Fibroblast of lung (primary cell): ENCODE measurements at regions not wholly inside any gene's neighbourhood (a gene's known extent, or its start where the extent isn't known, plus 50 kb on each side); places are given as distances from the start of the nearest gene placed in this dataset.

Experiments used
- EZH2 ChIP-seq: IDR thresholded peaks from 2 replicates; pipeline ENCODE4 v1.5.1; 2012; ENCODE audit warnings: low read length, control low read depth, mild to moderate bottlenecking; ENCODE audit errors: missing control alignments
- TF ChIP-seq, protein P1 (sequence below), 2 donors: IDR thresholded peaks in 1 of 2; conservative IDR thresholded peaks in 1 of 2; 1 replicate in 1 of 2; 2 replicates in 1 of 2; pipeline ENCODE4 v1.5.1; 2011 to 2012; ENCODE audit warnings: low read length in 2 of 2, control low read depth in 1 of 2, inconsistent platforms in 1 of 2, low read depth in 1 of 2, mild to moderate bottlenecking in 1 of 2

DNA sequence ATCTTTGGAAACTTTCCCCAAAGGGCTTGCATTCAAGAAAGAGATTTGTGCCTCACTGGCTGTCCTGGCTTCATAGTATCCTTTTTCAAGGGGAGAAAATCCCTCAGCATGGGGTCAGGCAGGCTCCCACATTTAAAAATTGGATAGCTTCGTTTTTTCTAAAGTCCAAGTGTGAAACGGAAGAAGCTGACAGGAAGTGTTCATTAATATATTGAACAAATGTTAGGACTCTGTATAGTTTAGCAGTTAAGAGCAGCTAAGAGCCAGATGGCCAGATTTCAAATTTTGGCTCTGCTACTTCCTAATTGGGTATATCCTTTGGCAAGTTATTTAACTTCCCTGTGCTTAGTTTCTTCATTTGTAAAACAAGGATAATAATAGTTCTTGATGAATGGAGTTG, 354.9 kb upstream of the FAT3 start:
- TF ChIP-seq, protein P1, sequence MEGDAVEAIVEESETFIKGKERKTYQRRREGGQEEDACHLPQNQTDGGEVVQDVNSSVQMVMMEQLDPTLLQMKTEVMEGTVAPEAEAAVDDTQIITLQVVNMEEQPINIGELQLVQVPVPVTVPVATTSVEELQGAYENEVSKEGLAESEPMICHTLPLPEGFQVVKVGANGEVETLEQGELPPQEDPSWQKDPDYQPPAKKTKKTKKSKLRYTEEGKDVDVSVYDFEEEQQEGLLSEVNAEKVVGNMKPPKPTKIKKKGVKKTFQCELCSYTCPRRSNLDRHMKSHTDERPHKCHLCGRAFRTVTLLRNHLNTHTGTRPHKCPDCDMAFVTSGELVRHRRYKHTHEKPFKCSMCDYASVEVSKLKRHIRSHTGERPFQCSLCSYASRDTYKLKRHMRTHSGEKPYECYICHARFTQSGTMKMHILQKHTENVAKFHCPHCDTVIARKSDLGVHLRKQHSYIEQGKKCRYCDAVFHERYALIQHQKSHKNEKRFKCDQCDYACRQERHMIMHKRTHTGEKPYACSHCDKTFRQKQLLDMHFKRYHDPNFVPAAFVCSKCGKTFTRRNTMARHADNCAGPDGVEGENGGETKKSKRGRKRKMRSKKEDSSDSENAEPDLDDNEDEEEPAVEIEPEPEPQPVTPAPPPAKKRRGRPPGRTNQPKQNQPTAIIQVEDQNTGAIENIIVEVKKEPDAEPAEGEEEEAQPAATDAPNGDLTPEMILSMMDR (conservative IDR thresholded peaks at IDR 0.05 in 1 of 2, IDR thresholded peaks at IDR 0.05 in 1 of 2; ENCODE audit: low read depth in 1 of 2, low read length in 2 of 2) = no peak
- no peak for TF ChIP-seq EZH2
